ACHN (cell line): ENCODE measurements at regions not wholly inside any gene's neighbourhood (a gene's known extent, or its start where the extent isn't known, plus 50 kb on each side); places are given as distances from the start of the nearest gene placed in this dataset.

ENCODE experiments used
- DNase-seq: peaks from one replicate; pipeline ENCODE4 v3.0.0-alpha.2; 2015
- in situ Hi-C: cut with HindIII; loops from 2 replicates; pipeline ENCODE4 v1.10.0; 2017; ENCODE audit warnings: low sequenced_read_pairs, low pct_ligation_motif_present, low pct_unique_long_range_greater_than_20kb

- no peak for DNase-seq
- in situ Hi-C loops, result no loop called here
These were observed 484.3 kb downstream of the LMO4 start for GRCh38 chr1:87812871-87813577.

- in situ Hi-C loops, result no loop called here
- no peak for DNase-seq
These were observed 485.9 kb downstream of the LMO4 start for GRCh38 chr1:87814573-87814972.

GRCh38 chr1:87816646-87817045, 488.0 kb downstream of the LMO4 start:
- no peak for DNase-seq
- in situ Hi-C loops, result no loop called here

DNA sequence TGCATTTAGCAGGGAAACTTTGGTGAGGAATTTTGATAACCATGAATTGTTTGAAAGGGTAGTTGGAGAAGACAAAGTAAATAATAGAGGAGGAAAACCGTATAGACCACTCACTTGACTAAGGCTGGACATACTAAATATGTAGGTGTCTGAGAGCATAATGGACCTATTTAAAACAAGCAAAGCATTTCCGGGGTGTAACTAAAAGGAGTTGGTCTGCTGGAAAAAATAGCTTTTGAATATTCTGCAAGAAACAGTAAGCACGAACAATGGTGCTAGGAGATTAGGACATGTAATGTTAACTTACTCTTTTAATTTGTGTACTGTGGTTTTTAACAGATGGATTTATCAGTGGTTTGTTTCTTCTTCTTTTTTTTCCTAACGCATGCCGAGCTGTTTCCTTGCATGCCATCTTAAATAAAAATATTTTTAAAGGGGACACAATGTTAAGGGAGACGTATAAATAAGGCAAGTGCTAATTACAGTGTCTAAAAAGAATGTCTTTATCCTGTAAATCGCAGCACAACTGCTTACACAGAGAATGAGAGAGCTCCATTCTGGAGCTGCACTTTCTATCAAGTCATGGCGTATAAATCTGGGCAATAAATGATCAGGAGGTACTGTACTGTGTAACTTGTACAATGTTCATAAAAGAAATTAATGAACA, 492.1 kb downstream of the LMO4 start:
- in situ Hi-C loops, result no loop called here
- DNase-seq, result no peak

- DNase-seq, result no peak
- in situ Hi-C loops, result no loop called here
These were observed 492.6 kb downstream of the LMO4 start for GRCh38 chr1:87821335-87821697.

- DNase-seq, result no peak
- in situ Hi-C loops, result no loop called here
These were observed 498.1 kb downstream of the LMO4 start for GRCh38 chr1:87826681-87827251.

- DNase-seq, result no peak
- in situ Hi-C loops, result no loop called here
These were observed 500.7 kb downstream of the LMO4 start for GRCh38 chr1:87829360-87829759.

GRCh38 chr1:87830432-87830978, 501.8 kb downstream of the LMO4 start:
- in situ Hi-C loops, result no loop called here
- DNase-seq, result no peak

DNA sequence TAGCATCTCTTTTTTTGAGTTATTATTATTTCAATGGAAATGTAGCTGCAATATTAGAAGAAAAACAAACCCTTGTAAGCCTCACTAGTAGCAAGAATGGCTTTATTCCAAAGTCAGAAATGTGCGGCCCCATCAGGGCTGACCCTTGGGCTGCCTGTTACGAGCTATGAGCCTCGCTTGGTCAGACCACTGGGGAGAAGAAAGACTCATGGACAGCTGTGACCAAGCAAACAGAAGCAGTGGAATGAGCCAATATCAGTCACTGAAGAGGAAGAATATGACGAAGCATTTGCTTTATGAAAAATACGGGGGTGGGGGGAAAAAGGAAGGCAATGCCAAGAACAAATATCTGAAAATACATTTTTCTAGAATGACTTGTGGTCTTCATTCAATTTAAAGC, 504.5 kb downstream of the LMO4 start:
- in situ Hi-C loops, result no loop called here
- DNase-seq, result no peak

DNA sequence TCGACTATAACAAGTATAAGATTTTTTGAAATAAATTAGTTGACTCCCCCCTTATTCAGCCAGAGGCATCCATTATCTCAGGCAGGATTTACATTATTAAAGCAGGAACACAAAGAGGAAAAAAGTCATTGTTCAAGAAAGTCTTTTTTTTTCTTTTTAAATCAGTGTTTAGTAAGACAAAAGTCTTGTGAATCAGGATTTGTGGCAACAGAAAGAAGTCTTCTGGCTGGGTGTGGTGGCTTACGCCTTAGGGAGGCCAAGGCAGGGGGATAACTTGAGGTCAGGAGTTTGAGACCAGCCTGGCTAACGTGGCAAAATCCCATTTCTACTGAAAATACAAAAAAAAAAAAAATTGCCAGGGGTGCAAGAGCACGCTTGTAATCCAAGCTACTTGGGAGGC, 505.5 kb downstream of the LMO4 start:
- in situ Hi-C loops, result no loop called here
- no peak for DNase-seq

- DNase-seq, result no peak
- in situ Hi-C loops, result no loop called here
These were observed 506.3 kb downstream of the LMO4 start for GRCh38 chr1:87834941-87835340.

GRCh38 chr1:87840767-87841166, 512.1 kb downstream of the LMO4 start:
- no peak for DNase-seq
- in situ Hi-C loops, result no loop called here

DNA sequence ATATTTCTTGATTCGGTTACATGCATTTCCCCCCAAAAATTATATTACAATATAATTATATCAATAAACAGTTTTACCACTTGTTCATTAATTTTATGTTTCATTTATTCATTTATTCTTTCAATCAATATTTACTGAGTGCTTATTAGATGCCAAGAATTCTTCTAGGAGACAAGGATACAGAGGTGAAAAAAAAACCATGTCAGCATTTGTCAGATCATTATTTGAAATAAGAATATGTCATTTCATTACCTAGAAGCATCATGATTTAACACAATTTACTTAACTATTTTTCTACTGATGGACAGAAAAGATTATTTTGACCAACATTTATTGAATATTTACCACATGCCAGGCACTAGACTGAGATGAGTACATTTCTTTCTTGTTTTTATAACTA, 512.7 kb downstream of the LMO4 start:
- DNase-seq, result no peak
- in situ Hi-C loops, result no loop called here

DNA sequence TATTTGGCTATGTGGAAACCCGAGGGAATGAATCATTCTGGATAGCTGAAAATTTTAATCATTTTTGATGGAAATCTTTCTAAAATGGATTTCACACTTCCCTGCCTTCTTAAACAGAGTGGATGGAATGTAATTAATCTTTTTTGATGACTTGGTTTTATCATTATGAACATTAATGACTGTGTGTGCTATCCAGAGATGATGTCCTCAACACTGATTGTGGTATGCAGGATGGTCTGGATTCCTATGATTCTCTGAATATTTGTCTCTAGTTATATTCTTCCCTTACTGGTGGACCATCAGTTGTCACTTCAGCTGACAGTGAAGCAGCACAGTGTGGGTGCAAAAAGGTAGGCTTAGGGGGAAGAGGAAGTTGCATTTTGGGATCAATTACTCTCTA, 513.5 kb downstream of the LMO4 start:
- in situ Hi-C loops, result no loop called here

DNA sequence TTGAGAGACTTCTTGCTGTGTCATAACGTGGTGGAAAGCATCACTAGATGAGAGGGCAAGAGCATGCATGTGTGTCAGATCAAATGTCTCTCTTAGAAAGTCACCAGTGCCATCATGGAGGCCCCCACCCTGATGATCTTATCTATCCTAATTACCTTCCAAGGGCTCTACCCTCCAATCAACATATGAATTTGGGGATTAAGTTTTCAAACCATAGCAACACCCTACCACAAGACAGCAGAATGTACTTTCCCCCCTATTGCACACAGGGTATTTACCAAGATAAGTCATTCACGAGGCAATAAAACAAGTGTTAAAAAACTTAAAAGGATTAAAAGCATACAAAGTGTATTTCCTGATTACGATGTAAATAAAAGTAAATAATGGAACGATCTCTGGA, 515.6 kb downstream of the LMO4 start:
- DNase-seq, result no peak
- in situ Hi-C loops, result no loop called here

More for the DNA sequence above, 513.5 kb downstream of the LMO4 start:
- no peak for DNase-seq

- in situ Hi-C loops, result no loop called here
- no peak for DNase-seq
These were observed 522.8 kb downstream of the LMO4 start for GRCh38 chr1:87851490-87851889.

DNA sequence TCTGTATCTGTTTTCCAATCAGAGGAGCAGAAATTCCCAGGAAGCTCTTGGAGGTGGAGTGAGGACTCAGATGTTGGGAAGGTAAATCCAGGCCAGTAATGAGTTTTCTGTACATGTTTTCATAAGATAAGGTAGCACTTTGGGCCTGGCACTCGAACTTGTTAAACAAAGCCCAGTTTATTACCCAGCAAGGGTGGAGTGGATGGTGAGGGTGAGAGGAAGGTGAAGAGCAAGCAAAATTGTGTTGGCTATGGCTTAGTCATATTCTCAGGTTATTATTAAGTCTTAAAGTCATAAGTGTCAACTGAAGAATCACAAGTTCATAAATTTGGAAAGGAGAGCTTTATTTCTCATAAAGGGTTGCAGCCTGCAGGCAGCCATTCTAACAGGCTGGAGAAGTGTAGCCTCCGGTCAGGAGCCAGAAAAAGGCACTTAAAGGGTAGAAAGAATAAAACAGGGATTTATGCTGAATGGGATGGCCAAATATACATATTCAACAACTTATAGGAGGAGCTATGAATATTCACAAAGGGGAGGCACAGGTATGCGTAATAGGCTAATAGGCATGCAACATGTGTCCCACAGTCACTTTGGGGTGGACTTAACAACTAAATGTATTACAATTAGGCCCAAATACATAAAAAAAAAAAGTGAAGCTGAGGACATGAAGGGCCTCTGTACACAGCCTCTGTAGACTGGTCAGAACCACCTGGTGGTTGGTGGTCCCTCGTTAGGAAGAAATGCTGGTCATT, 523.9 kb downstream of the LMO4 start:
- DNase-seq, result no peak
- in situ Hi-C loops, result no loop called here

GRCh38 chr1:87853576-87854351, 525.1 kb downstream of the LMO4 start:
- no peak for DNase-seq
- in situ Hi-C loops, result no loop called here
